Breast epithelium (tissue), 3 donors: ENCODE measurements at regions not wholly inside any gene's neighbourhood (a gene's known extent, or its start where the extent isn't known, plus 50 kb on each side); places are given as distances from the start of the nearest gene placed in this dataset.

Experiments
- POLR2A ChIP-seq: fragments of 450-650 bp; IDR thresholded peaks from one replicate; pipeline ENCODE4 v1.6.1; 2016; ENCODE audit warnings: antibody characterized with exemption, mild to moderate bottlenecking, moderate library complexity
- POLR2AphosphoS5 ChIP-seq, 3 donors: sonication (generic); formaldehyde crosslinking; IDR thresholded peaks; one replicate each; pipeline ENCODE4 v1.6.1; 2017; ENCODE audit warnings: antibody characterized with exemption in 3 of 3

DNA sequence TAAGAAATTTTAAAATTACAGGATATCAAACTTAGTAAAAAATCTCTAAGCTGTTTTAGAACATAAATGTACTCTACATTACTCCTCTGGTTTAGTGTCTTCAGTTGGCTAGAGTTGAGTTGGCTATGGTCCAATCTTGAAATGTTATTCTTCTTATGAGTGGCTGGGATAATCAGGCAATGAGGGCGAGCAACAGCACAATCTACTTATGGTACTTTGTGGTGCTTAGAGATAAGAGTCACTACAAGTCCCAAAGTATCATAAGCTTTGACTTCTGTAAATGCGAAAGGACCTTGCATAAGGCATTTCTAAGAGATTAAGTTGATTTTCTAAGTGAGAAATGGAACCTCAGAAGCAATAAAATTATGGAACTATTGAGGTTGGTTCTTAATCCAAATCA lies 361.7 kb downstream of the GPD2 start:
- TF ChIP-seq POLR2A (no peak), POLR2AphosphoS5 (IDR thresholded peaks at IDR 0.05) (no peak)
